ENCODE measurements at regions not wholly inside any gene's neighbourhood (a gene's known extent, or its start where the extent isn't known, plus 50 kb on each side); places are given as distances from the start of the nearest gene placed in this dataset.
A peak's percentile ranks its signal among the peaks of the same experiment; 100 is the strongest.

DNA sequence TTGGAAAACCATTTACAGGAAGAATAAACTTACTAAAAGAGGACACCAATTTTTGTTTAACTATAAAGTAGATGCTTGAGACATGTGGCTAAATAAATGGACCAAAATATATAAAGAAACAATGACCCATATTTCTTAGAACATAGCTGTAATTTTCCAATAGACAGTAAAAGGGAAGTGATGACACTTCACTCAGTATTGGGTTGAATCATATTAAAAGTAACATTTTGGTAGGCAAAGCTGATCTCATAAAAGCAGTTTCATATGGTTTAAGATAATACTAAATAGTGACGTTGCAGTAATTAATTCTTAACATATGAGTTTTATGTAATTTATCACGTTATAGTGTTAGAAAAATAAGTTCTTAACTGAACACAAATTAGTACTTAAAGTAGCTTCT is 308.9 kb upstream of the RUNX1 start:
- no peaks in the 10 kb centered on the region for H3K27me3 Mint-ChIP-seq (ENCODE audit: low read depth)
- peaks cover 8% of the 10 kb centered on the region for H3K9me3 Mint-ChIP-seq
- H3K4me3 Mint-ChIP-seq, result no peak overlapping the region
- peaks cover 9% of the 10 kb centered on the region for H3K4me1 Mint-ChIP-seq (ENCODE audit: low read depth)
- H3K27ac Mint-ChIP-seq, result peak overlapping the region; percentile 9
- peaks cover 1% of the 10 kb centered on the region for H3K36me3 Mint-ChIP-seq (ENCODE audit: low read depth)
- DNase-seq (ENCODE audit: low spot score), result no peak

- Mint-ChIP-seq H3K27me3 (ENCODE audit: low read depth) (no peaks in the 10 kb centered on the region), H3K4me3 (no peak overlapping the region), H3K27ac (no peak overlapping the region), H3K36me3 (ENCODE audit: low read depth) (peaks cover 1% of the 10 kb centered on the region), H3K9me3 (peaks cover 8% of the 10 kb centered on the region), H3K4me1 (ENCODE audit: low read depth) (peaks cover 12% of the 10 kb centered on the region)
- no peak for DNase-seq (ENCODE audit: low spot score)
These were observed 308.1 kb upstream of the RUNX1 start for GRCh38 chr21:35357041-35357780.

DNA sequence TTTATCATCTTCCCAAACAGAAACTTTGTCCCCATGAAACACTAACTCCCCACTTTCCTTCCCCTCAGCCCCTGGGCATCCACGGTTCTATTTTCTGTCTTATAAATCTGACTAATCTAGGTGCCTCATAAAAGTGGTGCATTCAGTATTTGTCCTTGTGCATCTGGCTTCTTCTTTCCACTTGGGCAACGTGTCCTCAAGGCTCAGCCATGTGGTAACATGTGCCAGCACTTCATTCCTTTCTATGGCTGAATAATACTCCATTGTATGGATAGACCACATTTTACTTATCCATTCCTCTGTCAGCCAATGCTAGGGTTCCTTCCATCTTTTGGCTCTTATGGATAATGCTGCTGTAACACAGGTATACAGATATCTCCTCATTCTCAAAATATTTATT is 305.0 kb upstream of the RUNX1 start:
- no peak overlapping the region for H3K27ac Mint-ChIP-seq
- H3K4me3 Mint-ChIP-seq, result no peak overlapping the region
- H3K9me3 Mint-ChIP-seq, result peaks cover 8% of the 10 kb centered on the region
- H3K4me1 Mint-ChIP-seq (ENCODE audit: low read depth), result peaks cover 23% of the 10 kb centered on the region
- H3K27me3 Mint-ChIP-seq (ENCODE audit: low read depth), result no peaks in the 10 kb centered on the region
- peaks cover 1% of the 10 kb centered on the region for H3K36me3 Mint-ChIP-seq (ENCODE audit: low read depth)
- DNase-seq (ENCODE audit: low spot score), result no peak

GRCh38 chr21:35352793-35353192 is 303.7 kb upstream of the RUNX1 start:
- Mint-ChIP-seq H3K27ac (no peak overlapping the region), H3K4me1 (ENCODE audit: low read depth) (peaks cover 20% of the 10 kb centered on the region), H3K4me3 (no peak overlapping the region), H3K36me3 (ENCODE audit: low read depth) (peaks cover 1% of the 10 kb centered on the region), H3K27me3 (ENCODE audit: low read depth) (no peaks in the 10 kb centered on the region), H3K9me3 (peaks cover 8% of the 10 kb centered on the region)
- no peak for DNase-seq (ENCODE audit: low spot score)

GRCh38 chr21:35352066-35352770 is 303.1 kb upstream of the RUNX1 start:
- Mint-ChIP-seq H3K36me3 (ENCODE audit: low read depth) (peaks cover 1% of the 10 kb centered on the region), H3K4me3 (no peak overlapping the region), H3K4me1 (ENCODE audit: low read depth) (peaks cover 18% of the 10 kb centered on the region), H3K27me3 (ENCODE audit: low read depth) (no peaks in the 10 kb centered on the region), H3K27ac (no peak overlapping the region), H3K9me3 (peaks cover 8% of the 10 kb centered on the region)
- no peak for DNase-seq (ENCODE audit: low spot score)

GRCh38 chr21:35351434-35351833 is 302.3 kb upstream of the RUNX1 start:
- Mint-ChIP-seq H3K27ac (no peak overlapping the region), H3K9me3 (peaks cover 8% of the 10 kb centered on the region), H3K36me3 (ENCODE audit: low read depth) (peaks cover 1% of the 10 kb centered on the region), H3K27me3 (ENCODE audit: low read depth) (no peaks in the 10 kb centered on the region), H3K4me3 (no peak overlapping the region), H3K4me1 (ENCODE audit: low read depth) (peaks cover 24% of the 10 kb centered on the region)
- DNase-seq (ENCODE audit: low spot score), result no peak

DNA sequence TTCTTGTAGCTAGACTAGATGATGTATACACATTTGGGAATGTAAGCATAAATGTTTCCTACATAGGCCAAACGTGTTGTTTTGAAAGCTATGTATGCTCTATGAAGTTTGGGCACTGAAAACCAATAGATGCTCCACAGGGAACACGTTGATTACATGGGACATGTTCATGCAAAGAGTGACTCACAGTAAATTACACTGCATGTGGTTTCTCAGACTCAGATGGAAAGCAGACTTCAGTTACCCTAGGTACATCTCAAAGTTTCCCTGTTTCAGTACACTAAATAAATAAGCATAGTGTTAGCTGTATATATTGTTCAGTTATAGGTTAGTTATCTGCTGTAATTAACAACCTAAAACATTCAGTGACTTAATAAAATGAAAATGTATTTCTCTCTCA is 301.9 kb upstream of the RUNX1 start:
- no peak overlapping the region for H3K4me3 Mint-ChIP-seq
- peaks cover 25% of the 10 kb centered on the region for H3K4me1 Mint-ChIP-seq (ENCODE audit: low read depth)
- peaks cover 8% of the 10 kb centered on the region for H3K9me3 Mint-ChIP-seq
- no peaks in the 10 kb centered on the region for H3K27me3 Mint-ChIP-seq (ENCODE audit: low read depth)
- no peak for DNase-seq (ENCODE audit: low spot score)
- H3K27ac Mint-ChIP-seq, result no peak overlapping the region
- H3K36me3 Mint-ChIP-seq (ENCODE audit: low read depth), result peaks cover 1% of the 10 kb centered on the region

DNA sequence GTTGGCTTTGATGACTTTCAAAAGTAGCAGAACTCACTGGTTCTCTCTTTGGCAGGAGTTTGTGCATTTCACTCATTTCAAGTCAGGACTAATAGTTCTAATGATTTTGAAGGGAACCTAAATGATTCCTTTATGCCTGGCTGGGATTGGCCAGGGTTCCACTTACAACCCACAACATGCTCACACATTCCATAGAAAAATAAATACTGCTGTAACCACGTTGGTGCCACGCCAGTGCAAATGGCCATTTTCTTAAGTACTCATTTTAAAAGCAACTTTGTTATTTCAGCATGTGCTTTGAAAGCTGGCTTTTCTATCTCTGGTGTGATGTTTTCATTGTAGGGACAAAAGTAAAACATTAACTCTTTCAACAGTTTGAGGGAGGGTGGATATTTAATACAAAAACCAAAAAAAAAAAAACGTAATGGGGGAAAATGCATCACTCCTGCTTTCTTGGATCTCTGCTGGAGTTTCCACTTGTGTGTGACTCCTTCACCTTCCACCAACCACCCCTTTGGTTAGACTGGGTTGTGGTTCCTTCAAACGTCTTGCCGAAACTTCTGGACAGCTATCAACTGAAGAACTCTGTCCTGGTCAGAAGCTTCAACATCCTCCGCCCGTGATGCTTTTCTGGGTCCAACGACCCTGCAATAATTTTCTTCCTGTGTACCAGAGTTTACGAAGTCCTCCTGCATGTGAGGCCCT is 300.4 kb upstream of the RUNX1 start:
- no peaks in the 10 kb centered on the region for H3K27me3 Mint-ChIP-seq (ENCODE audit: low read depth)
- H3K27ac Mint-ChIP-seq, result no peak overlapping the region
- no peak for DNase-seq (ENCODE audit: low spot score)
- H3K9me3 Mint-ChIP-seq, result peaks cover 3% of the 10 kb centered on the region
- H3K4me1 Mint-ChIP-seq (ENCODE audit: low read depth), result peaks cover 25% of the 10 kb centered on the region
- H3K36me3 Mint-ChIP-seq (ENCODE audit: low read depth), result no peaks in the 10 kb centered on the region
- H3K4me3 Mint-ChIP-seq, result no peak overlapping the region

DNA sequence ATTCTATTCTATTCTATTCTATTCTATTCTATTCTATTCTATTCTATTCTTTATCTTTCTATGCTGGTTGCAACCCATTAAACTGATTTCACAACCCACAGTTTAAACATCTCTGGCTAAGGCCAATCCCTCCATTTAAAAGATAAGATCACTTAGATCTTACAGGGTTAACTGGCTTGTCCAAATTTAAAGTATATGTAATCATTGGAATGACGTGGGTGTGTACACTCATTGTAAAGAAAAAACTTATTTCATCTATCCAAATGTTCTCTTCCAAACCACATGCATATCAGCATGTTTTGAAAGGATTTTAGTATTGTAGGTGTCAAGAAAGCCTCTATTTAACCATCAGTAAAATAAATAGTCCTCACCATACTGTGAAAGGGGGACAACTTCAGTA is 299.6 kb upstream of the RUNX1 start:
- no peak overlapping the region for H3K27ac Mint-ChIP-seq
- H3K27me3 Mint-ChIP-seq (ENCODE audit: low read depth), result no peaks in the 10 kb centered on the region
- no peaks in the 10 kb centered on the region for H3K9me3 Mint-ChIP-seq
- H3K4me3 Mint-ChIP-seq, result no peak overlapping the region
- peaks cover 25% of the 10 kb centered on the region for H3K4me1 Mint-ChIP-seq (ENCODE audit: low read depth)
- no peak for DNase-seq (ENCODE audit: low spot score)
- H3K36me3 Mint-ChIP-seq (ENCODE audit: low read depth), result no peaks in the 10 kb centered on the region

GRCh38 chr21:35346697-35347096 is 297.6 kb upstream of the RUNX1 start:
- Mint-ChIP-seq H3K9me3 (no peaks in the 10 kb centered on the region), H3K4me3 (no peak overlapping the region), H3K27ac (no peak overlapping the region), H3K27me3 (ENCODE audit: low read depth) (no peaks in the 10 kb centered on the region), H3K36me3 (ENCODE audit: low read depth) (no peaks in the 10 kb centered on the region), H3K4me1 (ENCODE audit: low read depth) (peaks cover 37% of the 10 kb centered on the region)
- DNase-seq (ENCODE audit: low spot score), result no peak

- H3K9me3 Mint-ChIP-seq, result no peaks in the 10 kb centered on the region
These were observed 296.9 kb upstream of the RUNX1 start for GRCh38 chr21:35345954-35346353.

GRCh38 chr21:35344582-35344981 is 295.5 kb upstream of the RUNX1 start:
- H3K4me3 Mint-ChIP-seq, result no peak overlapping the region
- DNase-seq (ENCODE audit: low spot score), result no peak
- H3K27ac Mint-ChIP-seq, result no peak overlapping the region
- H3K27me3 Mint-ChIP-seq (ENCODE audit: low read depth), result no peaks in the 10 kb centered on the region
- H3K4me1 Mint-ChIP-seq (ENCODE audit: low read depth), result peaks cover 30% of the 10 kb centered on the region
- no peaks in the 10 kb centered on the region for H3K36me3 Mint-ChIP-seq (ENCODE audit: low read depth)
- no peaks in the 10 kb centered on the region for H3K9me3 Mint-ChIP-seq

More at GRCh38 chr21:35345954-35346353, 296.9 kb upstream of the RUNX1 start:
- Mint-ChIP-seq H3K27me3 (ENCODE audit: low read depth) (no peaks in the 10 kb centered on the region), H3K4me1 (ENCODE audit: low read depth) (peaks cover 32% of the 10 kb centered on the region), H3K36me3 (ENCODE audit: low read depth) (no peaks in the 10 kb centered on the region), H3K27ac (no peak overlapping the region), H3K4me3 (no peak overlapping the region)
- no peak for DNase-seq (ENCODE audit: low spot score)

DNA sequence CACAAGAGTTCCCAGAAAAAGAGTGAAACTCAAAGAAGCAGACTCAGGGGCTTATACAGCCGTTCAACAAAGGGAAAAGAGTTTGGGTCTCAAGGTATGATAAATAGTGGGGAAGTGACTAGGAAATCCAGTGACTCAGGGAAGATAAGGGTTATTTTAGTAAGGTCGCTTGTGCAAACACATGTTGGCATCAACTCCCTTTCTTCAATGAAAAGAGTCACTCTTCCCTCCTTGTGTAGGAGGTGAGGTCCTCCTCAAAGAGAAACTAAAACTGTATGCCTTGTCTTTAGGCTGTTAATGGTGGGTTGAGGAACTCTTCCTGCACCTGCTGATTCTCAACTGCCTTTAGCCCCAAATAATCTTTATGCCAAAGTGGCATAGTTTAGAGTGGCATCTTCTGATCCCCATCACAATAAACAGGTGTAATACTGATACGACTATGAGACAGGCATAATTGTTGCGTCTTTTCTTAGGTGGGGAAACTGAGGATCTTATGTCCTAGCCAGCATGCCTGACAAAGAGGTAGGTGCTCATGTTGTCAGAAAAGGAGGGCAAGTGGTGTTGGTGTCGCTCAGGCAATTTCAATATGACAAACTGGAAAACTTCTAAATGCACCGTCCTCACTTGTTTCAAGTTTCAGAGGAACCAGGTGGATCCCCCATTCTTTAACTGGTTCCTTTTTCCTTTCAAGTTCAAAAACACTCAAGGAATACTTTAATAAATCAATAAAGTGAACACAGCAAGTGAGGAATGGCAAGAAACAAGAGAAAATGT is 294.1 kb upstream of the RUNX1 start:
- H3K4me3 Mint-ChIP-seq, result peak overlapping the region; percentile 67
- peaks cover 32% of the 10 kb centered on the region for H3K4me1 Mint-ChIP-seq (ENCODE audit: low read depth)
- peak overlapping the region; percentile 85 for H3K27ac Mint-ChIP-seq
- peak; percentile 38 for DNase-seq (ENCODE audit: low spot score)
- H3K27me3 Mint-ChIP-seq (ENCODE audit: low read depth), result no peaks in the 10 kb centered on the region
- peaks cover 7% of the 10 kb centered on the region for H3K9me3 Mint-ChIP-seq
- peaks cover 2% of the 10 kb centered on the region for H3K36me3 Mint-ChIP-seq (ENCODE audit: low read depth)

Measured in T-helper 2 cell treated with Interferon-gamma antibody and Interleukin-4, amounts not matched to agents 5 μg/mL and 100 μg/mL, for 36 hours (primary cell).